SK-N-SH (cell line): ENCODE measurements at regions not wholly inside any gene's neighbourhood (a gene's known extent, or its start where the extent isn't known, plus 50 kb on each side); places are given as distances from the start of the nearest gene placed in this dataset.

Source experiments
- CTCF ChIA-PET: fragments of 300-600, 350-600 bp; formaldehyde crosslinking; extraction: SDS; loops from one replicate; lab custom pipeline; 2021; lab: Yijun Ruan, JAX
- POLR2A ChIA-PET: fragments of 350-600 bp; sonication (Branson Sonifier 250); formaldehyde crosslinking; extraction: SDS; loops from one replicate; lab custom pipeline; 2020; ENCODE audit warnings: antibody characterized with exemption, inconsistent platforms; lab: Yijun Ruan, JAX
- DNase-seq: peaks from one replicate; pipeline ENCODE4 v3.0.0; 2012
- H2AFZ ChIP-seq: fragments of 200-600 bp; sonication (generic); 2 replicates; pipeline ENCODE4 v1.8.1; 2016; ENCODE audit warnings: antibody characterized with exemption, mild to moderate bottlenecking, low read depth
- H3F3A ChIP-seq: fragments of 200-600 bp; sonication (generic); replicated peaks from 2 replicates; pipeline ENCODE3; 2016; ENCODE audit warnings: antibody characterized with exemption, mild to moderate bottlenecking; ENCODE audit not compliant: insufficient read depth
- H3K27ac ChIP-seq, 2 experiments: fragments of 200-500 bp in 1 of 2; fragments of 200-600 bp in 1 of 2; sonication (Bioruptor generic) in 1 of 2; sonication (generic), shearing (Covaris generic) in 1 of 2; 2 replicates each; pipeline versions ENCODE4 v1.5.1 to v1.6.1; 2014 to 2016; ENCODE audit warnings: low read depth in 2 of 2, inconsistent platforms in 1 of 2, low read length in 1 of 2, mild to moderate bottlenecking in 1 of 2, mixed read lengths in 1 of 2
- H3K27me3 ChIP-seq: fragments of 200-600 bp; sonication (generic), shearing (Covaris generic); 2 replicates; pipeline ENCODE4 v1.6.1; 2016; ENCODE audit warnings: mixed run types; ENCODE audit not compliant: insufficient read depth
- H3K36me3 ChIP-seq, 2 experiments: fragments of 200-500 bp in 1 of 2; fragments of 200-600 bp in 1 of 2; sonication (Bioruptor generic) in 1 of 2; sonication (generic) in 1 of 2; replicated peaks in 1 of 2; 2 replicates each; pipeline versions ENCODE3 to v1.5.1; 2014 to 2016; ENCODE audit warnings: low read length in 1 of 2, mild to moderate bottlenecking in 1 of 2; ENCODE audit not compliant: insufficient read depth in 2 of 2, control insufficient read depth in 1 of 2
- H3K4me1 ChIP-seq, 2 experiments: fragments of 200-500 bp in 1 of 2; fragments of 200-600 bp in 1 of 2; sonication (Bioruptor generic) in 1 of 2; sonication (generic), shearing (Covaris generic) in 1 of 2; 2 replicates each; pipeline versions ENCODE4 v1.5.1 to v1.6.1; 2014 to 2016; ENCODE audit warnings: low read depth in 1 of 2, low read length in 1 of 2, mixed run types in 1 of 2; ENCODE audit not compliant: insufficient read depth in 2 of 2, control insufficient read depth in 1 of 2
- H3K4me2 ChIP-seq: fragments of 200-600 bp; sonication (generic), shearing (Covaris generic); 2 replicates; pipeline ENCODE4 v1.6.1; 2017; ENCODE audit warnings: mixed run types
- H3K4me3 ChIP-seq, 2 experiments: fragments of 200-500 bp in 1 of 2; fragments of 200-600 bp in 1 of 2; sonication (Bioruptor generic) in 1 of 2; sonication (generic), shearing (Covaris generic) in 1 of 2; 2 replicates each; pipeline versions ENCODE4 v1.5.1 to v1.8.1; 2014 to 2016; ENCODE audit warnings: low read depth in 2 of 2, inconsistent platforms in 1 of 2, low read length in 1 of 2, mild to moderate bottlenecking in 1 of 2, mixed read lengths in 1 of 2, moderate library complexity in 1 of 2
- H3K79me2 ChIP-seq: fragments of 200-600 bp; sonication (generic); 2 replicates; pipeline ENCODE4 v1.8.1; 2017; ENCODE audit warnings: mild to moderate bottlenecking; ENCODE audit not compliant: insufficient read depth
- H3K9ac ChIP-seq: fragments of 200-600 bp; sonication (generic); 2 replicates; pipeline ENCODE4 v1.6.1; 2017; ENCODE audit warnings: mixed run types
- H3K9me2 ChIP-seq: fragments of 200-600 bp; sonication (generic); 2 replicates; pipeline ENCODE4 v1.6.1; 2017; ENCODE audit warnings: mixed run types
- H3K9me3 ChIP-seq: fragments of 200-600 bp; sonication (generic); 2 replicates; pipeline ENCODE4 v1.6.1; 2017; ENCODE audit warnings: mixed run types, mild to moderate bottlenecking, moderate library complexity
- H4K20me1 ChIP-seq: fragments of 200-600 bp; sonication (generic); 2 replicates; pipeline ENCODE4 v1.6.1; 2017; ENCODE audit warnings: mild to moderate bottlenecking, mixed run types; ENCODE audit not compliant: insufficient read depth
- CHD2 ChIP-seq: fragments of 150-350 bp; IDR thresholded peaks from 2 replicates; pipeline ENCODE4 v1.6.1; 2018; ENCODE audit warnings: low read length; ENCODE audit not compliant: partially characterized antibody
- GABPA ChIP-seq: IDR thresholded peaks from 2 replicates; pipeline ENCODE4 v1.4.0; 2012; ENCODE audit warnings: low read depth, mild to moderate bottlenecking
- GATA2 ChIP-seq: sonication (generic); formaldehyde crosslinking; IDR thresholded peaks from 2 replicates; pipeline ENCODE4 v1.5.0; 2020; ENCODE audit warnings: mild to moderate bottlenecking, missing genetic modification reagents
- JUND ChIP-seq: IDR thresholded peaks from 2 replicates; pipeline ENCODE4 v1.4.0; 2012
- MEF2A ChIP-seq: IDR thresholded peaks from 2 replicates; pipeline ENCODE4 v1.4.0; 2012; ENCODE audit warnings: low read depth, borderline replicate concordance
- MXI1 ChIP-seq: IDR thresholded peaks from 2 replicates; pipeline ENCODE4 v1.6.1; 2012; ENCODE audit warnings: mild to moderate bottlenecking, low read depth, low read length, improper control_type of control experiment
- NFIC ChIP-seq: IDR thresholded peaks from 2 replicates; pipeline ENCODE4 v1.4.0; 2012; ENCODE audit warnings: borderline replicate concordance
- NRF1 ChIP-seq: IDR thresholded peaks from 2 replicates; pipeline ENCODE4 v1.6.1; 2012; ENCODE audit warnings: low read depth, mild to moderate bottlenecking, low read length
- RFX5 ChIP-seq: IDR thresholded peaks from 2 replicates; pipeline ENCODE4 v1.6.1; 2012; ENCODE audit warnings: mild to moderate bottlenecking, improper control_type of control experiment, low read length
- RXRA ChIP-seq: IDR thresholded peaks from 2 replicates; pipeline ENCODE4 v1.4.0; 2012; ENCODE audit warnings: low read depth, mild to moderate bottlenecking, borderline replicate concordance
- SIN3A ChIP-seq: IDR thresholded peaks from 2 replicates; pipeline ENCODE4 v1.6.1; 2012; ENCODE audit warnings: low read depth, mild to moderate bottlenecking, low read length, moderate library complexity, borderline replicate concordance
- SMC3 ChIP-seq: IDR thresholded peaks from 2 replicates; pipeline ENCODE4 v1.6.1; 2012; ENCODE audit warnings: low read depth, low read length, improper control_type of control experiment
- WGBS: methylation state at CpG from one replicate; pipeline ENCODE4 v1.1.6; 2017; ENCODE audit warnings: low lambda C conversion rate; 5-methylcytosine and 5-hydroxymethylcytosine counted together
- TF ChIP-seq, protein P1 (sequence below): IDR thresholded peaks from 2 replicates; pipeline ENCODE4; 2012
- TF ChIP-seq, protein P2 (sequence below): fragments of 150-350 bp; IDR thresholded peaks from 2 replicates; pipeline ENCODE4 v1.6.1; 2016; ENCODE audit warnings: mild to moderate bottlenecking, low read depth, low read length
- TF ChIP-seq, protein P3 (sequence below): fragments of 200-600 bp; sonication (generic); IDR thresholded peaks from 2 replicates; pipeline ENCODE4 v1.6.1; 2017; ENCODE audit warnings: antibody characterized with exemption, mild to moderate bottlenecking, moderate library complexity
- TF ChIP-seq, protein P4 (sequence below): IDR thresholded peaks from 2 replicates; pipeline ENCODE4 v1.4.0; 2012; ENCODE audit warnings: low read depth, borderline replicate concordance

DNA sequence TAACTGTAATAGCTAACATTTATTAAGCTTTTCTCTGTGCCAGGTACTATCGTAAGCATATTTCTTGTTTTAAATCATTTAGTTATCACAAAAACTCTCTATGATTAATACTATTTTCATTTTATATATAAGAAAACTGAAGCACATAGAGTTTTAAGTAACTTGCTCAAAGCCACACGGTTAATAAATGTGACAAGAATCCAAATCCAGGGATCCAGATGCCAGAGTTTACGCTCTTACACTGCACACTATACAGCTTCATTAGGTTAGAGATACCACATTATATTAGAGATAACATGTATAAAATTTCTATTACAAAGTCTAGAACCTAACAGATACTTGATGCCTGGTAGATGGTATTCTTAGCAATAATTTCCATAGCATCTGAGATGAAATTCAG lies 265.2 kb downstream of the SHOX2 start (continued):
- TF ChIP-seq, protein P1, sequence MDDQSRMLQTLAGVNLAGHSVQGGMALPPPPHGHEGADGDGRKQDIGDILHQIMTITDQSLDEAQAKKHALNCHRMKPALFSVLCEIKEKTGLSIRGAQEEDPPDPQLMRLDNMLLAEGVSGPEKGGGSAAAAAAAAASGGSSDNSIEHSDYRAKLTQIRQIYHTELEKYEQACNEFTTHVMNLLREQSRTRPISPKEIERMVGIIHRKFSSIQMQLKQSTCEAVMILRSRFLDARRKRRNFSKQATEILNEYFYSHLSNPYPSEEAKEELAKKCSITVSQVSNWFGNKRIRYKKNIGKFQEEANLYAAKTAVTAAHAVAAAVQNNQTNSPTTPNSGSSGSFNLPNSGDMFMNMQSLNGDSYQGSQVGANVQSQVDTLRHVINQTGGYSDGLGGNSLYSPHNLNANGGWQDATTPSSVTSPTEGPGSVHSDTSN = no peak
- TF ChIP-seq, protein P2, sequence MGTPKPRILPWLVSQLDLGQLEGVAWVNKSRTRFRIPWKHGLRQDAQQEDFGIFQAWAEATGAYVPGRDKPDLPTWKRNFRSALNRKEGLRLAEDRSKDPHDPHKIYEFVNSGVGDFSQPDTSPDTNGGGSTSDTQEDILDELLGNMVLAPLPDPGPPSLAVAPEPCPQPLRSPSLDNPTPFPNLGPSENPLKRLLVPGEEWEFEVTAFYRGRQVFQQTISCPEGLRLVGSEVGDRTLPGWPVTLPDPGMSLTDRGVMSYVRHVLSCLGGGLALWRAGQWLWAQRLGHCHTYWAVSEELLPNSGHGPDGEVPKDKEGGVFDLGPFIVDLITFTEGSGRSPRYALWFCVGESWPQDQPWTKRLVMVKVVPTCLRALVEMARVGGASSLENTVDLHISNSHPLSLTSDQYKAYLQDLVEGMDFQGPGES = no peak
- TF ChIP-seq RFX5 (no peak), JUND (no peak)
- TF ChIP-seq, all 33 proteins: peak for 0

DNA sequence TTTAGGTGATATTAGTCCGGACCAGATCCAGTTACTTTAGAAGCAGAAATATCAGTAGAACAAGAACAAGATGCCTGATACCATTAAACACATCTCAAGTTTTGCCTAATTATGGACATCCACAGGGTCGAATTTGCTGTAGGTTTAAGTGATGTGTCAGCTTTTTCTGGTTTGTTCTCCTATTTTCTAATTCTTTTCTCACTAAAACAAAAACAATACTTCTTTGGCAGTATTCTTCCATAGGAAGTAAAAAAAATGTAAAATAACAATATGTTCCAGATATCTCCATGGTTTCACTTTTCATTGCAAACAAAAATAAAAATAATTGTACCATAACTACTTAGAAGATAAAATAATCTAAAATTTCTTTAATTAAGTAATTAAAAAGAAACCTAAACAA lies 265.7 kb downstream of the SHOX2 start:
- H3K4me2 ChIP-seq = no peak overlapping the region
- TF ChIP-seq RFX5 (no peak), SIN3A (no peak), GATA2 (CRISPR knock-in tag) (no peak), SMC3 (no peak), GABPA (no peak)
- H2AFZ ChIP-seq = no peak overlapping the region
- no peaks in the 10 kb centered on the region for H3F3A ChIP-seq
- ChIA-PET CTCF (interaction anchor here (0.6 kb wide), 1 partner anchor 18 kb away, joined by 3 read pairs; no protein-coding TSS in a partner anchor), POLR2A (no interaction called here)
- H3K9me3 ChIP-seq = no peaks in the 10 kb centered on the region
- no peak overlapping the region for H3K9ac ChIP-seq
- no peaks in the 10 kb centered on the region for H4K20me1 ChIP-seq
- no peak overlapping the region for H3K27ac ChIP-seq
- no peaks in the 10 kb centered on the region for H3K36me3 ChIP-seq
- no peak for DNase-seq
- WGBS = 74% methylated on average over 2 of the region's 2 CpGs
- H3K9me2 ChIP-seq = no peaks in the 10 kb centered on the region
- H3K4me1 ChIP-seq = no peaks in the 10 kb centered on the region; a peak in 2 of 4 replicates
- no peak overlapping the region for H3K4me3 ChIP-seq
- no peaks in the 10 kb centered on the region for H3K79me2 ChIP-seq
- H3K27me3 ChIP-seq = no peaks in the 10 kb centered on the region

DNA sequence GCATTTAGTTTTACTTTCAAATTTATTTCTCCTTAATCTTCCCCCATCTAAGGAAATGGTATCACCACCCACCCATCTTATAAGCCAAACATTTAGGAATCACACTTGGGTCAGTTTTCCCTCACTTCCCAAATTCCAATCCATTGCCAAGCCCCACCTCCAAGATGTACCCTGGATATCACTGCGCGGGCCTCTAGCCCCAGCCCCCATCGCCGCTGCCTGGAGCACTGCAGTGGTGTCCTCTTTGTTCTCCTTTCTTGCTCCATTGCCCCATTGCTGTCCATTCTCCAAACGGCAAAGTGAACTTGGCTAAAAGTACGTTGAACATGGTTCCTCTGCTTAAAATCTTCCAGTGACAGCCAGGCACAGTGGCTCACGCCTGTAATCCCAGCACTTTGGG lies 267.8 kb downstream of the SHOX2 start:
- 95% methylated on average over 7 of the region's 7 CpGs for WGBS
- DNase-seq = no peak
- no peaks in the 10 kb centered on the region for H4K20me1 ChIP-seq
- no peaks in the 10 kb centered on the region for H3K9me2 ChIP-seq
- H3K4me3 ChIP-seq = no peak overlapping the region
- H3K27me3 ChIP-seq = no peaks in the 10 kb centered on the region
- H3K4me2 ChIP-seq = no peak overlapping the region
- no peak overlapping the region for H3K9ac ChIP-seq
- CTCF ChIA-PET = no interaction called here
- no peaks in the 10 kb centered on the region for H3K9me3 ChIP-seq
- no peaks in the 10 kb centered on the region for H3K36me3 ChIP-seq
- H3K79me2 ChIP-seq = no peaks in the 10 kb centered on the region
- no peaks in the 10 kb centered on the region; a peak in 1 of 4 replicates for H3K4me1 ChIP-seq
- no peak overlapping the region for H3K27ac ChIP-seq
- H3F3A ChIP-seq = no peaks in the 10 kb centered on the region
- POLR2A ChIA-PET = no interaction called here
- no peak overlapping the region for H2AFZ ChIP-seq
- TF ChIP-seq CHD2 = no peak
- TF ChIP-seq GABPA = no peak
- TF ChIP-seq NFIC = no peak
- TF ChIP-seq, protein P3, sequence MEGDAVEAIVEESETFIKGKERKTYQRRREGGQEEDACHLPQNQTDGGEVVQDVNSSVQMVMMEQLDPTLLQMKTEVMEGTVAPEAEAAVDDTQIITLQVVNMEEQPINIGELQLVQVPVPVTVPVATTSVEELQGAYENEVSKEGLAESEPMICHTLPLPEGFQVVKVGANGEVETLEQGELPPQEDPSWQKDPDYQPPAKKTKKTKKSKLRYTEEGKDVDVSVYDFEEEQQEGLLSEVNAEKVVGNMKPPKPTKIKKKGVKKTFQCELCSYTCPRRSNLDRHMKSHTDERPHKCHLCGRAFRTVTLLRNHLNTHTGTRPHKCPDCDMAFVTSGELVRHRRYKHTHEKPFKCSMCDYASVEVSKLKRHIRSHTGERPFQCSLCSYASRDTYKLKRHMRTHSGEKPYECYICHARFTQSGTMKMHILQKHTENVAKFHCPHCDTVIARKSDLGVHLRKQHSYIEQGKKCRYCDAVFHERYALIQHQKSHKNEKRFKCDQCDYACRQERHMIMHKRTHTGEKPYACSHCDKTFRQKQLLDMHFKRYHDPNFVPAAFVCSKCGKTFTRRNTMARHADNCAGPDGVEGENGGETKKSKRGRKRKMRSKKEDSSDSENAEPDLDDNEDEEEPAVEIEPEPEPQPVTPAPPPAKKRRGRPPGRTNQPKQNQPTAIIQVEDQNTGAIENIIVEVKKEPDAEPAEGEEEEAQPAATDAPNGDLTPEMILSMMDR = no peak
- TF ChIP-seq, protein P4, sequence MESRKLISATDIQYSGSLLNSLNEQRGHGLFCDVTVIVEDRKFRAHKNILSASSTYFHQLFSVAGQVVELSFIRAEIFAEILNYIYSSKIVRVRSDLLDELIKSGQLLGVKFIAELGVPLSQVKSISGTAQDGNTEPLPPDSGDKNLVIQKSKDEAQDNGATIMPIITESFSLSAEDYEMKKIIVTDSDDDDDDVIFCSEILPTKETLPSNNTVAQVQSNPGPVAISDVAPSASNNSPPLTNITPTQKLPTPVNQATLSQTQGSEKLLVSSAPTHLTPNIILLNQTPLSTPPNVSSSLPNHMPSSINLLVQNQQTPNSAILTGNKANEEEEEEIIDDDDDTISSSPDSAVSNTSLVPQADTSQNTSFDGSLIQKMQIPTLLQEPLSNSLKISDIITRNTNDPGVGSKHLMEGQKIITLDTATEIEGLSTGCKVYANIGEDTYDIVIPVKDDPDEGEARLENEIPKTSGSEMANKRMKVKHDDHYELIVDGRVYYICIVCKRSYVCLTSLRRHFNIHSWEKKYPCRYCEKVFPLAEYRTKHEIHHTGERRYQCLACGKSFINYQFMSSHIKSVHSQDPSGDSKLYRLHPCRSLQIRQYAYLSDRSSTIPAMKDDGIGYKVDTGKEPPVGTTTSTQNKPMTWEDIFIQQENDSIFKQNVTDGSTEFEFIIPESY = no peak
- TF ChIP-seq GATA2 (CRISPR knock-in tag) = no peak
- TF ChIP-seq, protein P2 = no peak
- TF ChIP-seq RFX5 = no peak
- TF ChIP-seq MXI1 = no peak
- TF ChIP-seq SIN3A = no peak
- no peak for TF ChIP-seq JUND
- TF ChIP-seq NRF1 = no peak
- TF ChIP-seq RXRA = no peak
- TF ChIP-seq MEF2A = no peak
- TF ChIP-seq, protein P1 = no peak
